SK-N-SH (cell line): ENCODE measurements at regions not wholly inside any gene's neighbourhood (a gene's known extent, or its start where the extent isn't known, plus 50 kb on each side); places are given as distances from the start of the nearest gene placed in this dataset.

Experiments
- CTCF ChIA-PET: fragments of 300-600, 350-600 bp; formaldehyde crosslinking; extraction: SDS; loops from one replicate; lab custom pipeline; 2021; lab: Yijun Ruan, JAX
- POLR2A ChIA-PET: fragments of 350-600 bp; sonication (Branson Sonifier 250); formaldehyde crosslinking; extraction: SDS; loops from one replicate; lab custom pipeline; 2020; ENCODE audit warnings: antibody characterized with exemption, inconsistent platforms; lab: Yijun Ruan, JAX
- DNase-seq: peaks from one replicate; pipeline ENCODE4 v3.0.0; 2012
- H2AFZ ChIP-seq: fragments of 200-600 bp; sonication (generic); 2 replicates; pipeline ENCODE4 v1.8.1; 2016; ENCODE audit warnings: antibody characterized with exemption, mild to moderate bottlenecking, low read depth
- H3F3A ChIP-seq: fragments of 200-600 bp; sonication (generic); replicated peaks from 2 replicates; pipeline ENCODE3; 2016; ENCODE audit warnings: antibody characterized with exemption, mild to moderate bottlenecking; ENCODE audit not compliant: insufficient read depth
- H3K27ac ChIP-seq, 2 experiments: fragments of 200-500 bp in 1 of 2; fragments of 200-600 bp in 1 of 2; sonication (Bioruptor generic) in 1 of 2; sonication (generic), shearing (Covaris generic) in 1 of 2; 2 replicates each; pipeline versions ENCODE4 v1.5.1 to v1.6.1; 2014 to 2016; ENCODE audit warnings: low read depth in 2 of 2, inconsistent platforms in 1 of 2, low read length in 1 of 2, mild to moderate bottlenecking in 1 of 2, mixed read lengths in 1 of 2
- H3K27me3 ChIP-seq: fragments of 200-600 bp; sonication (generic), shearing (Covaris generic); 2 replicates; pipeline ENCODE4 v1.6.1; 2016; ENCODE audit warnings: mixed run types; ENCODE audit not compliant: insufficient read depth
- H3K36me3 ChIP-seq, 2 experiments: fragments of 200-500 bp in 1 of 2; fragments of 200-600 bp in 1 of 2; sonication (Bioruptor generic) in 1 of 2; sonication (generic) in 1 of 2; replicated peaks in 1 of 2; 2 replicates each; pipeline versions ENCODE3 to v1.5.1; 2014 to 2016; ENCODE audit warnings: low read length in 1 of 2, mild to moderate bottlenecking in 1 of 2; ENCODE audit not compliant: insufficient read depth in 2 of 2, control insufficient read depth in 1 of 2
- H3K4me1 ChIP-seq, 2 experiments: fragments of 200-500 bp in 1 of 2; fragments of 200-600 bp in 1 of 2; sonication (Bioruptor generic) in 1 of 2; sonication (generic), shearing (Covaris generic) in 1 of 2; 2 replicates each; pipeline versions ENCODE4 v1.5.1 to v1.6.1; 2014 to 2016; ENCODE audit warnings: low read depth in 1 of 2, low read length in 1 of 2, mixed run types in 1 of 2; ENCODE audit not compliant: insufficient read depth in 2 of 2, control insufficient read depth in 1 of 2
- H3K4me2 ChIP-seq: fragments of 200-600 bp; sonication (generic), shearing (Covaris generic); 2 replicates; pipeline ENCODE4 v1.6.1; 2017; ENCODE audit warnings: mixed run types
- H3K4me3 ChIP-seq, 2 experiments: fragments of 200-500 bp in 1 of 2; fragments of 200-600 bp in 1 of 2; sonication (Bioruptor generic) in 1 of 2; sonication (generic), shearing (Covaris generic) in 1 of 2; 2 replicates each; pipeline versions ENCODE4 v1.5.1 to v1.8.1; 2014 to 2016; ENCODE audit warnings: low read depth in 2 of 2, inconsistent platforms in 1 of 2, low read length in 1 of 2, mild to moderate bottlenecking in 1 of 2, mixed read lengths in 1 of 2, moderate library complexity in 1 of 2
- H3K79me2 ChIP-seq: fragments of 200-600 bp; sonication (generic); 2 replicates; pipeline ENCODE4 v1.8.1; 2017; ENCODE audit warnings: mild to moderate bottlenecking; ENCODE audit not compliant: insufficient read depth
- H3K9ac ChIP-seq: fragments of 200-600 bp; sonication (generic); 2 replicates; pipeline ENCODE4 v1.6.1; 2017; ENCODE audit warnings: mixed run types
- H3K9me2 ChIP-seq: fragments of 200-600 bp; sonication (generic); 2 replicates; pipeline ENCODE4 v1.6.1; 2017; ENCODE audit warnings: mixed run types
- H3K9me3 ChIP-seq: fragments of 200-600 bp; sonication (generic); 2 replicates; pipeline ENCODE4 v1.6.1; 2017; ENCODE audit warnings: mixed run types, mild to moderate bottlenecking, moderate library complexity
- H4K20me1 ChIP-seq: fragments of 200-600 bp; sonication (generic); 2 replicates; pipeline ENCODE4 v1.6.1; 2017; ENCODE audit warnings: mild to moderate bottlenecking, mixed run types; ENCODE audit not compliant: insufficient read depth
- ELF1 ChIP-seq: IDR thresholded peaks from 2 replicates; pipeline ENCODE4 v1.4.0; 2012
- EP300 ChIP-seq, 2 experiments: IDR thresholded peaks; 2 replicates each; pipeline versions ENCODE4 v1.4.0 to v1.6.1; 2012; ENCODE audit warnings: borderline replicate concordance in 1 of 2, low read depth in 1 of 2, low read length in 1 of 2
- FOSL2 ChIP-seq: IDR thresholded peaks from 2 replicates; pipeline ENCODE4 v1.4.0; 2012; ENCODE audit warnings: low read depth, mild to moderate bottlenecking, moderate library complexity, borderline replicate concordance
- FOXM1 ChIP-seq: IDR thresholded peaks from 2 replicates; pipeline ENCODE4 v1.4.0; 2012; ENCODE audit warnings: low read depth, mild to moderate bottlenecking
- GATA2 ChIP-seq: sonication (generic); formaldehyde crosslinking; IDR thresholded peaks from 2 replicates; pipeline ENCODE4 v1.5.0; 2020; ENCODE audit warnings: mild to moderate bottlenecking, missing genetic modification reagents
- MAX ChIP-seq: IDR thresholded peaks from 2 replicates; pipeline ENCODE4 v1.4.0; 2012; ENCODE audit warnings: low read depth
- MEF2A ChIP-seq: IDR thresholded peaks from 2 replicates; pipeline ENCODE4 v1.4.0; 2012; ENCODE audit warnings: low read depth, borderline replicate concordance
- NFIC ChIP-seq: IDR thresholded peaks from 2 replicates; pipeline ENCODE4 v1.4.0; 2012; ENCODE audit warnings: borderline replicate concordance
- NRF1 ChIP-seq: IDR thresholded peaks from 2 replicates; pipeline ENCODE4 v1.6.1; 2012; ENCODE audit warnings: low read depth, mild to moderate bottlenecking, low read length
- PBX3 ChIP-seq: IDR thresholded peaks from 2 replicates; pipeline ENCODE4; 2012
- RCOR1 ChIP-seq: fragments of 150-350 bp; IDR thresholded peaks from 2 replicates; pipeline ENCODE4 v1.6.1; 2017; ENCODE audit warnings: antibody characterized with exemption, low read length
- REST ChIP-seq: IDR thresholded peaks from 2 replicates; pipeline ENCODE4 v1.6.1; 2012; ENCODE audit warnings: mild to moderate bottlenecking, low read depth, low read length, moderate library complexity
- RFX5 ChIP-seq: IDR thresholded peaks from 2 replicates; pipeline ENCODE4 v1.6.1; 2012; ENCODE audit warnings: mild to moderate bottlenecking, improper control_type of control experiment, low read length
- SMC3 ChIP-seq: IDR thresholded peaks from 2 replicates; pipeline ENCODE4 v1.6.1; 2012; ENCODE audit warnings: low read depth, low read length, improper control_type of control experiment
- TEAD4 ChIP-seq: IDR thresholded peaks from 2 replicates; pipeline ENCODE4 v1.4.0; 2012; ENCODE audit warnings: mild to moderate bottlenecking, borderline replicate concordance; ENCODE audit not compliant: insufficient read depth
- USF1 ChIP-seq: IDR thresholded peaks from 2 replicates; pipeline ENCODE4 v1.4.0; 2012; ENCODE audit warnings: low read depth, borderline replicate concordance
- ZBTB33 ChIP-seq: IDR thresholded peaks from 2 replicates; pipeline ENCODE4 v1.4.0; 2012; ENCODE audit warnings: low read depth, borderline replicate concordance
- WGBS: methylation state at CpG from one replicate; pipeline ENCODE4 v1.1.6; 2017; ENCODE audit warnings: low lambda C conversion rate; 5-methylcytosine and 5-hydroxymethylcytosine counted together

- Histone ChIP-seq H3K27ac (no peak overlapping the region), H3K9ac (no peak overlapping the region), H3K4me2 (no peak overlapping the region), H3K4me3 (no peak overlapping the region), H3K79me2 (no peaks in the 10 kb centered on the region), H4K20me1 (no peaks in the 10 kb centered on the region), H3K4me1 (peaks cover 0 to 5% of the 10 kb centered on the region in 2 experiments; a peak in 1 of 4 replicates), H3K9me3 (no peaks in the 10 kb centered on the region), H3K9me2 (no peaks in the 10 kb centered on the region), H2AFZ (no peak overlapping the region), H3K27me3 (no peaks in the 10 kb centered on the region), H3K36me3 (no peaks in the 10 kb centered on the region), H3F3A (no peaks in the 10 kb centered on the region)
- DNase-seq: no peak
- no peak for TF ChIP-seq MEF2A
- no peak for TF ChIP-seq GATA2 (CRISPR knock-in tag)
- TF ChIP-seq FOSL2: no peak
- TF ChIP-seq USF1: no peak
- TF ChIP-seq EP300 (IDR thresholded peaks at IDR 0.05; ENCODE audit: borderline replicate concordance in 1 of 2, low read depth in 1 of 2, low read length in 1 of 2): no peak
- no peak for TF ChIP-seq PBX3
- TF ChIP-seq ELF1: no peak
- TF ChIP-seq FOXM1: no peak
- TF ChIP-seq TEAD4: no peak
- no peak for TF ChIP-seq RCOR1
- no peak for TF ChIP-seq REST
- TF ChIP-seq NRF1: no peak
- no peak for TF ChIP-seq ZBTB33
- no peak for TF ChIP-seq MAX
- TF ChIP-seq RFX5: no peak
- TF ChIP-seq SMC3: no peak
- no peak for TF ChIP-seq NFIC
- POLR2A ChIA-PET: no interaction called here
- CTCF ChIA-PET: interaction anchor here (0.6 to 1.8 kb wide), 6 partner anchors 10 to 611 kb away, joined by 3 to 6 read pairs (median 4); no protein-coding TSS in a partner anchor
- 87% methylated on average over 3 of the region's 3 CpGs for WGBS
Measured at GRCh38 chr5:74031536-74031935, 405.5 kb downstream of the ARHGEF28 start.
